Muscle of leg (tissue), 3 donors: ENCODE measurements at regions not wholly inside any gene's neighbourhood (a gene's known extent, or its start where the extent isn't known, plus 50 kb on each side); places are given as distances from the start of the nearest gene placed in this dataset.

Source experiments
- DNase-seq: peaks from one replicate; pipeline ENCODE4 v3.0.0; 2013
- H3K27ac ChIP-seq: one replicate; pipeline ENCODE4 v1.5.1; 2013; ENCODE audit warnings: mild to moderate bottlenecking, low read length, control low read depth
- H3K27me3 ChIP-seq: one replicate; pipeline ENCODE4 v1.6.1; 2013; ENCODE audit warnings: low read length; ENCODE audit not compliant: control insufficient read depth, insufficient read depth
- H3K36me3 ChIP-seq: one replicate; pipeline ENCODE4 v1.6.1; 2013; ENCODE audit warnings: low read length; ENCODE audit not compliant: control insufficient read depth, insufficient read depth
- H3K4me1 ChIP-seq: one replicate; pipeline ENCODE4 v1.6.1; 2013; ENCODE audit warnings: low read length; ENCODE audit not compliant: control insufficient read depth, insufficient read depth
- H3K4me3 ChIP-seq: one replicate; pipeline ENCODE4 v1.5.1; 2013; ENCODE audit warnings: low read length, control low read depth
- H3K9me3 ChIP-seq: replicated peaks from 2 replicates; pipeline ENCODE4 v1.6.1; 2013; ENCODE audit warnings: low read depth, low read length; ENCODE audit not compliant: control insufficient read depth
- WGBS: methylation state at CpG from one replicate; pipeline ENCODE4 v1.1.5; 2013; ENCODE audit warnings: missing lambda C conversion rate; ENCODE audit not compliant: insufficient coverage; 5-methylcytosine and 5-hydroxymethylcytosine counted together

DNA sequence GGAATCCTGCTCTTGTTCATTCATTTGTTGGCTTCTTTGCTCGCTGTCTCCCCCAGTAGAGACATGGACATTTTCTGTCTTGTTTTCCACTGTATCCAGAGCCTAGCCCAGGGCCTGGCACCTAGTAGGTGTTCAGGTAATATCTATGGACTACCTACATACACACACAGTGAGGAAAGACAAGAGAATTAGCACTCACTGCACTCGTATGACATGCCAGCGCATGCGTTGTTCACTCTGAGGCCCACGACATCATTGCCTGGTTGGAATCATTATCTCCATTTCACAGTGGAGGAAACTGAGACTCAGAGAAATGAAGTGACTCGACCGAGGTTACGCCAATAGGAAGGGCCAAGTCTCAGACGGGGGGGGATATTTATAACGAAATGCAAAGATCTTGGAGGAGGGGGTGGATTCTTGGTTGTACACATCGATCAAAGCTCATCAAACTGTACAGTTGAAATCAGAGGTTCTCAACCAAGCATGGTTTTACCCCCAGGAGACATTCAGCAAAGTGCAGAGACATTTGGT, 140.1 kb upstream of the PTPN1 start:
- no peak for DNase-seq
- Histone ChIP-seq H3K27me3 (no peaks in the 10 kb centered on the region), H3K27ac (no peak overlapping the region), H3K9me3 (no peaks in the 10 kb centered on the region), H3K36me3 (no peaks in the 10 kb centered on the region), H3K4me3 (no peak overlapping the region), H3K4me1 (peaks cover 10% of the 10 kb centered on the region)
- WGBS = 92% methylated on average over 8 of the region's 11 CpGs

- H3K4me3 ChIP-seq = no peak overlapping the region
- no peaks in the 10 kb centered on the region for H3K9me3 ChIP-seq
- peaks cover 15% of the 10 kb centered on the region for H3K4me1 ChIP-seq
- WGBS = 75% methylated on average over 10 of the region's 13 CpGs
- H3K27me3 ChIP-seq = no peaks in the 10 kb centered on the region
- DNase-seq = no peak
- H3K27ac ChIP-seq = no peak overlapping the region
- H3K36me3 ChIP-seq = no peaks in the 10 kb centered on the region
Measured at GRCh38 chr20:50371878-50372769, 138.1 kb upstream of the PTPN1 start.

GRCh38 chr20:50372770-50373088, 137.5 kb upstream of the PTPN1 start:
- no peaks in the 10 kb centered on the region for H3K36me3 ChIP-seq
- no peak for DNase-seq
- H3K27me3 ChIP-seq = no peaks in the 10 kb centered on the region
- H3K4me1 ChIP-seq = peaks cover 16% of the 10 kb centered on the region
- no peaks in the 10 kb centered on the region for H3K9me3 ChIP-seq
- H3K27ac ChIP-seq = no peak overlapping the region
- H3K4me3 ChIP-seq = no peak overlapping the region
- WGBS = no CpG with 5 or more reads among the region's 3 CpGs

GRCh38 chr20:50373674-50374286, 136.4 kb upstream of the PTPN1 start:
- peaks cover 26% of the 10 kb centered on the region for H3K4me1 ChIP-seq
- no peaks in the 10 kb centered on the region for H3K9me3 ChIP-seq
- H3K36me3 ChIP-seq = no peaks in the 10 kb centered on the region
- no peak overlapping the region for H3K27ac ChIP-seq
- no peak for DNase-seq
- no peak overlapping the region for H3K4me3 ChIP-seq
- no peaks in the 10 kb centered on the region for H3K27me3 ChIP-seq
- 69% methylated on average over 4 of the region's 7 CpGs for WGBS

- WGBS = 0% methylated on average over 1 of the region's 4 CpGs
- Histone ChIP-seq H3K27ac (no peak overlapping the region), H3K4me3 (no peak overlapping the region), H3K27me3 (no peaks in the 10 kb centered on the region), H3K9me3 (no peaks in the 10 kb centered on the region), H3K4me1 (peaks cover 30% of the 10 kb centered on the region), H3K36me3 (no peaks in the 10 kb centered on the region)
- no peak for DNase-seq
Measured at GRCh38 chr20:50374541-50375078, 135.6 kb upstream of the PTPN1 start.

- Histone ChIP-seq H3K4me3 (no peak overlapping the region), H3K36me3 (no peaks in the 10 kb centered on the region), H3K27ac (no peak overlapping the region), H3K4me1 (peaks cover 36% of the 10 kb centered on the region), H3K27me3 (no peaks in the 10 kb centered on the region), H3K9me3 (no peaks in the 10 kb centered on the region)
- 92% methylated on average over 11 of the region's 14 CpGs for WGBS
- DNase-seq = no peak
Measured at GRCh38 chr20:50376179-50376887, 133.8 kb upstream of the PTPN1 start.

- Histone ChIP-seq H3K27ac (no peak overlapping the region), H3K4me1 (peaks cover 36% of the 10 kb centered on the region), H3K27me3 (no peaks in the 10 kb centered on the region), H3K9me3 (no peaks in the 10 kb centered on the region), H3K36me3 (no peaks in the 10 kb centered on the region), H3K4me3 (no peak overlapping the region)
- DNase-seq = no peak
- 85% methylated on average over 15 of the region's 17 CpGs for WGBS
Measured at GRCh38 chr20:50376888-50377459, 133.2 kb upstream of the PTPN1 start.

- Histone ChIP-seq H3K36me3 (no peaks in the 10 kb centered on the region), H3K4me3 (peak overlapping the region; percentile 1), H3K27ac (peak overlapping the region; percentile 60), H3K9me3 (no peaks in the 10 kb centered on the region), H3K4me1 (peaks cover 40% of the 10 kb centered on the region), H3K27me3 (no peaks in the 10 kb centered on the region)
- DNase-seq = peak; percentile 49
- WGBS = 55% methylated on average over 5 of the region's 14 CpGs
Measured at GRCh38 chr20:50378170-50379000, 131.8 kb upstream of the PTPN1 start.
